HEK293 (cell line): ENCODE measurements at regions not wholly inside any gene's neighbourhood (a gene's known extent, or its start where the extent isn't known, plus 50 kb on each side); places are given as distances from the start of the nearest gene placed in this dataset.

Experiments
- CTCF ChIA-PET: fragments of 350-600 bp; formaldehyde crosslinking; extraction: SDS; loops from one replicate; lab custom pipeline; 2021; ENCODE audit warnings: antibody characterized with exemption; lab: Yijun Ruan, JAX
- POLR2A ChIA-PET: fragments of 300-600 bp; formaldehyde crosslinking; extraction: SDS; loops from one replicate; lab custom pipeline; 2020; ENCODE audit warnings: antibody characterized with exemption, inconsistent platforms; lab: Yijun Ruan, JAX
- H3K27ac ChIP-seq: fragments of 200-500 bp; sonication (Bioruptor generic); 2 replicates; pipeline ENCODE4 v1.5.1; 2014; ENCODE audit warnings: low read depth, low read length, control low read depth, inconsistent platforms; ENCODE audit errors: extremely low read depth
- H3K36me3 ChIP-seq, 2 experiments: fragments of 200-500 bp in 1 of 2; sonication (Bioruptor generic) in 1 of 2; 1 replicate in 1 of 2; 2 replicates in 1 of 2; pipeline ENCODE4 v1.5.1; 2014 to 2017; ENCODE audit warnings: inconsistent platforms in 2 of 2, low read length in 2 of 2; ENCODE audit not compliant: control insufficient read depth in 2 of 2, insufficient read depth in 1 of 2
- H3K4me1 ChIP-seq: fragments of 200-500 bp; sonication (Bioruptor generic); 2 replicates; pipeline ENCODE4 v1.5.1; 2014; ENCODE audit warnings: mild to moderate bottlenecking, low read length, inconsistent platforms; ENCODE audit not compliant: control insufficient read depth, insufficient read depth
- H3K4me3 ChIP-seq: 2 replicates; pipeline ENCODE4 v1.5.1; 2011; ENCODE audit warnings: low read depth, mild to moderate bottlenecking, control low read depth, low read length, moderate library complexity
- H3K9me3 ChIP-seq: fragments of 200-500 bp; sonication (Bioruptor generic); 2 replicates; pipeline ENCODE4 v1.5.1; 2014; ENCODE audit warnings: low read depth, low read length, inconsistent platforms; ENCODE audit not compliant: control insufficient read depth, insufficient read depth
- BCL11A ChIP-seq: fragments of 450-650 bp; formaldehyde crosslinking; IDR thresholded peaks from 2 replicates; pipeline ENCODE4 v1.5.1; 2016; ENCODE audit warnings: low read depth, missing biosample characterization, missing genetic modification characterization
- ELK4 ChIP-seq: IDR thresholded peaks from 2 replicates; pipeline ENCODE4 v1.6.1; 2011; ENCODE audit warnings: mild to moderate bottlenecking, low read depth, low read length, borderline replicate concordance
- FEZF1 ChIP-seq: fragments of 450-650 bp; formaldehyde crosslinking; IDR thresholded peaks from 2 replicates; pipeline ENCODE4 v1.5.1; 2016; ENCODE audit warnings: missing biosample characterization, missing genetic modification characterization
- GLI4 ChIP-seq: fragments of 450-650 bp; formaldehyde crosslinking; IDR thresholded peaks from 2 replicates; pipeline ENCODE4 v1.5.1; 2016; ENCODE audit warnings: missing biosample characterization, missing genetic modification characterization
- HOXD13 ChIP-seq: sonication (generic); formaldehyde crosslinking; IDR thresholded peaks from 2 replicates; pipeline ENCODE4 v1.8.0; 2022; ENCODE audit warnings: missing genetic modification reagents, borderline replicate concordance
- KLF9 ChIP-seq: fragments of 450-650 bp; formaldehyde crosslinking; IDR thresholded peaks from 2 replicates; pipeline ENCODE4 v1.5.1; 2016; ENCODE audit warnings: missing biosample characterization, missing genetic modification characterization, low read depth
- OSR2 ChIP-seq: fragments of 450-650 bp; formaldehyde crosslinking; IDR thresholded peaks from 2 replicates; pipeline ENCODE4 v1.5.1; 2016; ENCODE audit warnings: missing biosample characterization, missing genetic modification characterization
- RBAK ChIP-seq: fragments of 450-650 bp; formaldehyde crosslinking; IDR thresholded peaks from 2 replicates; pipeline ENCODE4 v1.5.1; 2016; ENCODE audit warnings: missing biosample characterization, missing genetic modification characterization
- ZBTB17 ChIP-seq: fragments of 450-650 bp; formaldehyde crosslinking; IDR thresholded peaks from 2 replicates; pipeline ENCODE4 v1.5.1; 2016; ENCODE audit warnings: missing biosample characterization, missing genetic modification characterization
- ZBTB6 ChIP-seq: fragments of 450-650 bp; formaldehyde crosslinking; IDR thresholded peaks from 2 replicates; pipeline ENCODE4 v1.5.1; 2017; ENCODE audit warnings: missing biosample characterization, missing genetic modification characterization
- ZNF10 ChIP-seq: fragments of 450-650 bp; formaldehyde crosslinking; IDR thresholded peaks from 2 replicates; pipeline ENCODE4 v1.5.1; 2017; ENCODE audit warnings: missing biosample characterization, missing genetic modification characterization
- ZNF138 ChIP-seq: fragments of 450-650 bp; formaldehyde crosslinking; IDR thresholded peaks from 2 replicates; pipeline ENCODE4 v1.5.1; 2016; ENCODE audit warnings: missing biosample characterization, missing genetic modification characterization, borderline replicate concordance
- ZNF2 ChIP-seq: fragments of 450-650 bp; formaldehyde crosslinking; IDR thresholded peaks from 2 replicates; pipeline ENCODE4 v1.5.1; 2016; ENCODE audit warnings: missing biosample characterization, missing genetic modification characterization
- ZNF221 ChIP-seq: fragments of 450-650 bp; formaldehyde crosslinking; IDR thresholded peaks from 2 replicates; pipeline ENCODE4 v1.5.1; 2017; ENCODE audit warnings: missing biosample characterization, missing genetic modification characterization, borderline replicate concordance
- ZNF366 ChIP-seq: fragments of 450-650 bp; formaldehyde crosslinking; conservative IDR thresholded peaks from 2 replicates; pipeline ENCODE4 v1.5.1; 2016; ENCODE audit warnings: missing biosample characterization, missing genetic modification characterization
- ZNF37A ChIP-seq: fragments of 450-650 bp; IDR thresholded peaks from 2 replicates; pipeline ENCODE4 v1.5.1; 2018; ENCODE audit warnings: missing biosample characterization, missing genetic modification characterization
- ZNF391 ChIP-seq: fragments of 450-650 bp; formaldehyde crosslinking; IDR thresholded peaks from 2 replicates; pipeline ENCODE4 v1.5.1; 2016; ENCODE audit warnings: low read depth, missing biosample characterization, missing genetic modification characterization, borderline replicate concordance
- ZNF394 ChIP-seq: fragments of 450-650 bp; formaldehyde crosslinking; IDR thresholded peaks from 2 replicates; pipeline ENCODE4 v1.5.1; 2016; ENCODE audit warnings: missing biosample characterization, missing genetic modification characterization, mild to moderate bottlenecking, moderate library complexity, borderline replicate concordance
- ZNF416 ChIP-seq: fragments of 450-650 bp; formaldehyde crosslinking; IDR thresholded peaks from 2 replicates; pipeline ENCODE4 v1.5.1; 2016; ENCODE audit warnings: missing biosample characterization, missing genetic modification characterization
- ZNF449 ChIP-seq: fragments of 450-650 bp; formaldehyde crosslinking; IDR thresholded peaks from 2 replicates; pipeline ENCODE4 v1.5.1; 2017; ENCODE audit warnings: missing biosample characterization, mild to moderate bottlenecking, missing genetic modification characterization, moderate library complexity
- ZNF501 ChIP-seq: fragments of 450-650 bp; formaldehyde crosslinking; IDR thresholded peaks from 2 replicates; pipeline ENCODE4 v1.5.1; 2016; ENCODE audit warnings: missing biosample characterization, missing genetic modification characterization
- ZNF510 ChIP-seq: fragments of 450-650 bp; formaldehyde crosslinking; IDR thresholded peaks from 2 replicates; pipeline ENCODE4 v1.5.1; 2018; ENCODE audit warnings: mild to moderate bottlenecking, missing genetic modification characterization, missing biosample characterization; ENCODE audit not compliant: insufficient replicate concordance
- ZNF514 ChIP-seq: fragments of 450-650 bp; formaldehyde crosslinking; IDR thresholded peaks from 2 replicates; pipeline ENCODE4 v1.5.1; 2016; ENCODE audit warnings: missing biosample characterization, missing genetic modification characterization
- ZNF558 ChIP-seq: fragments of 450-650 bp; formaldehyde crosslinking; IDR thresholded peaks from 2 replicates; pipeline ENCODE4 v1.5.1; 2016; ENCODE audit warnings: missing biosample characterization, missing genetic modification characterization
- ZNF585B ChIP-seq: fragments of 450-650 bp; formaldehyde crosslinking; IDR thresholded peaks from 2 replicates; pipeline ENCODE4 v1.5.1; 2016; ENCODE audit warnings: missing biosample characterization, missing genetic modification characterization
- ZNF664 ChIP-seq: fragments of 450-650 bp; formaldehyde crosslinking; IDR thresholded peaks from 2 replicates; pipeline ENCODE4 v1.5.1; 2016; ENCODE audit warnings: missing biosample characterization, missing genetic modification characterization
- ZNF701 ChIP-seq: fragments of 450-650 bp; formaldehyde crosslinking; IDR thresholded peaks from 2 replicates; pipeline ENCODE4 v1.5.1; 2016; ENCODE audit warnings: missing biosample characterization, missing genetic modification characterization
- ZSCAN23 ChIP-seq: fragments of 450-650 bp; formaldehyde crosslinking; IDR thresholded peaks from 2 replicates; pipeline ENCODE4 v1.5.1; 2016; ENCODE audit warnings: missing biosample characterization, missing genetic modification characterization

- TF ChIP-seq BCL11A (tag by site-specific recombination), result no peak
- no peak for TF ChIP-seq ZNF366 (tag by site-specific recombination)
- TF ChIP-seq ZNF221, result no peak
- TF ChIP-seq OSR2, result no peak
- TF ChIP-seq ZNF37A (tag by site-specific recombination), result no peak
Observed at GRCh38 chr6:9404351-9405146, 969.2 kb upstream of the SLC35B3 start (continued).

GRCh38 chr6:9403736-9404135, 968.4 kb upstream of the SLC35B3 start:
- ChIA-PET POLR2A (no interaction called here), CTCF (interaction anchor here (0.5 to 1.3 kb wide), 5 partner anchors 9 to 407 kb away, joined by 3 to 6 read pairs (median 5); no protein-coding TSS in a partner anchor)
- Histone ChIP-seq H3K27ac (no peak overlapping the region), H3K9me3 (no peaks in the 10 kb centered on the region), H3K36me3 (no peaks in the 10 kb centered on the region), H3K4me1 (peaks cover 28% of the 10 kb centered on the region), H3K4me3 (no peak overlapping the region)
- TF ChIP-seq ELK4 (no peak), ZNF514 (tag by site-specific recombination) (no peak), FEZF1 (tag by site-specific recombination) (no peak), ZNF394 (tag by site-specific recombination) (no peak), ZNF501 (tag by site-specific recombination) (no peak), ZNF138 (tag by site-specific recombination) (no peak), KLF9 (no peak), RBAK (tag by site-specific recombination) (no peak), ZSCAN23 (no peak), ZNF10 (tag by site-specific recombination) (no peak), ZNF510 (tag by site-specific recombination) (no peak), GLI4 (no peak), ZNF664 (tag by site-specific recombination) (no peak)

- H3K36me3 ChIP-seq, result no peaks in the 10 kb centered on the region
- no peaks in the 10 kb centered on the region for H3K9me3 ChIP-seq
- CTCF ChIA-PET, result interaction anchor here (1.5 kb wide), 1 partner anchor 11 kb away, joined by 11 read pairs; no protein-coding TSS in a partner anchor
- H3K4me3 ChIP-seq, result no peak overlapping the region
- no peak overlapping the region for H3K27ac ChIP-seq
- H3K4me1 ChIP-seq, result peaks cover 34% of the 10 kb centered on the region
- POLR2A ChIA-PET, result no interaction called here
- TF ChIP-seq ZNF449 (tag by site-specific recombination), result no peak
- no peak for TF ChIP-seq ZBTB6
- no peak for TF ChIP-seq HOXD13
- TF ChIP-seq ZBTB17 (tag by site-specific recombination), result no peak
- no peak for TF ChIP-seq ZNF558 (tag by site-specific recombination)
- TF ChIP-seq ZNF2 (tag by site-specific recombination), result no peak
- TF ChIP-seq ZNF585B (tag by site-specific recombination), result no peak
- TF ChIP-seq ZNF701 (tag by site-specific recombination), result no peak
- TF ChIP-seq ZNF391 (tag by site-specific recombination), result no peak
- TF ChIP-seq ZNF416, result no peak
Observed at GRCh38 chr6:9401960-9402359, 966.6 kb upstream of the SLC35B3 start.
